Kidney epithelial cell (primary cell): ENCODE measurements at regions not wholly inside any gene's neighbourhood (a gene's known extent, or its start where the extent isn't known, plus 50 kb on each side); places are given as distances from the start of the nearest gene placed in this dataset.

Experiments
- DNase-seq: peaks from one replicate; pipeline ENCODE4 v3.0.0-alpha.2; 2010; ENCODE audit warnings: low read depth
- H3K27me3 ChIP-seq: 2 replicates; pipeline ENCODE4 v1.6.0; 2011; ENCODE audit warnings: low read length; ENCODE audit not compliant: control insufficient read depth, insufficient read depth
- H3K36me3 ChIP-seq: 2 replicates; pipeline ENCODE4 v1.5.1; 2011; ENCODE audit warnings: low read length; ENCODE audit not compliant: control insufficient read depth, insufficient read depth
- H3K4me3 ChIP-seq: 2 replicates; pipeline ENCODE4 v1.5.1; 2011; ENCODE audit warnings: low read depth, mild to moderate bottlenecking, control low read depth, low read length
- CTCF ChIP-seq: IDR thresholded peaks from 2 replicates; pipeline ENCODE4 v1.5.1; 2011; ENCODE audit warnings: mild to moderate bottlenecking, moderate library complexity, low read length, control low read depth, inconsistent platforms; ENCODE audit not compliant: insufficient read depth, poor library complexity, severe bottlenecking

- no peaks in the 10 kb centered on the region for H3K36me3 ChIP-seq
- no peak overlapping the region for H3K4me3 ChIP-seq
- H3K27me3 ChIP-seq: no peaks in the 10 kb centered on the region
- no peak for DNase-seq
- TF ChIP-seq CTCF: no peak
These were observed 81.2 kb upstream of the CYRIA start for GRCh38 chr2:16746833-16747232.

- no peak for DNase-seq
- no peak overlapping the region for H3K4me3 ChIP-seq
- H3K36me3 ChIP-seq: no peaks in the 10 kb centered on the region
- TF ChIP-seq CTCF: no peak
- no peaks in the 10 kb centered on the region for H3K27me3 ChIP-seq
These were observed 80.7 kb upstream of the CYRIA start for GRCh38 chr2:16746329-16746728.

GRCh38 chr2:16745466-16745865 lies 79.8 kb upstream of the CYRIA start:
- no peaks in the 10 kb centered on the region for H3K36me3 ChIP-seq
- peak; percentile 57 for DNase-seq
- TF ChIP-seq CTCF: no peak
- H3K4me3 ChIP-seq: no peak overlapping the region
- no peaks in the 10 kb centered on the region for H3K27me3 ChIP-seq

- TF ChIP-seq CTCF: no peak
- DNase-seq: no peak
- H3K27me3 ChIP-seq: no peaks in the 10 kb centered on the region
These were observed 78.9 kb upstream of the CYRIA start for GRCh38 chr2:16744521-16744920.

GRCh38 chr2:16742026-16742425 lies 76.4 kb upstream of the CYRIA start:
- TF ChIP-seq CTCF: no peak
- no peaks in the 10 kb centered on the region for H3K36me3 ChIP-seq
- H3K4me3 ChIP-seq: no peak overlapping the region

More at GRCh38 chr2:16744521-16744920, 78.9 kb upstream of the CYRIA start:
- Histone ChIP-seq H3K36me3 (no peaks in the 10 kb centered on the region), H3K4me3 (no peak overlapping the region)

GRCh38 chr2:16741498-16741897 lies 75.9 kb upstream of the CYRIA start:
- DNase-seq: no peak
- Histone ChIP-seq H3K27me3 (no peaks in the 10 kb centered on the region), H3K36me3 (no peaks in the 10 kb centered on the region), H3K4me3 (no peak overlapping the region)
- TF ChIP-seq CTCF: no peak

More at GRCh38 chr2:16742026-16742425, 76.4 kb upstream of the CYRIA start:
- no peaks in the 10 kb centered on the region for H3K27me3 ChIP-seq
- DNase-seq: no peak
